GM12864 (cell line): ENCODE measurements at regions not wholly inside any gene's neighbourhood (a gene's known extent, or its start where the extent isn't known, plus 50 kb on each side); places are given as distances from the start of the nearest gene placed in this dataset.

ENCODE experiments used
- DNase-seq: peaks from one replicate; pipeline ENCODE4 v3.0.0-alpha.2; 2011; ENCODE audit warnings: low read depth
- H3K4me3 ChIP-seq: 2 replicates; pipeline ENCODE4 v1.5.1; 2011; ENCODE audit warnings: mild to moderate bottlenecking, low read depth, low read length, control low read depth
- TF ChIP-seq, protein P1 (sequence below): IDR thresholded peaks from 2 replicates; pipeline ENCODE4 v1.5.1; 2011; ENCODE audit warnings: low read depth, mild to moderate bottlenecking, moderate library complexity, low read length, control low read depth, inconsistent platforms; ENCODE audit errors: missing control alignments

DNA sequence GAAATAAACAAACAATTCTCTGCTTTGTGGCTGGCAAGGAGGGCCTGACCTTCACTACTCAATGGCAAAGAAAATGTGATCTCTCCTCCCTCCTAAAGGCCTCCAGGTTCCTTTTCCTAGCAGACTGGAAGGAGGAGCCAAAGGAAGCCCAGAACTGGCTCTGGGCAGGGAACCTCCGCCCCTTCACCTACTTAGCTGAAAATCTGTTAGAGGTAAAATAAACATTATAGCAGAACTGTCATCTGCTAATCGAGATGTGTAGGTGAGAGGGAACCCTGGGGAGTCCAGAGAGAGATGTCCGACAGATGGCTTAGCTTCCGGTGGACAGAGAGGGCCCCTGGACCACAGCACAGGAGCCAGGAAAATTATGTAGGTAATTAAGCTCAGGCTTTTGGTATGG lies 75.2 kb upstream of the KCNA3 start:
- DNase-seq: no peak
- TF ChIP-seq, protein P1, sequence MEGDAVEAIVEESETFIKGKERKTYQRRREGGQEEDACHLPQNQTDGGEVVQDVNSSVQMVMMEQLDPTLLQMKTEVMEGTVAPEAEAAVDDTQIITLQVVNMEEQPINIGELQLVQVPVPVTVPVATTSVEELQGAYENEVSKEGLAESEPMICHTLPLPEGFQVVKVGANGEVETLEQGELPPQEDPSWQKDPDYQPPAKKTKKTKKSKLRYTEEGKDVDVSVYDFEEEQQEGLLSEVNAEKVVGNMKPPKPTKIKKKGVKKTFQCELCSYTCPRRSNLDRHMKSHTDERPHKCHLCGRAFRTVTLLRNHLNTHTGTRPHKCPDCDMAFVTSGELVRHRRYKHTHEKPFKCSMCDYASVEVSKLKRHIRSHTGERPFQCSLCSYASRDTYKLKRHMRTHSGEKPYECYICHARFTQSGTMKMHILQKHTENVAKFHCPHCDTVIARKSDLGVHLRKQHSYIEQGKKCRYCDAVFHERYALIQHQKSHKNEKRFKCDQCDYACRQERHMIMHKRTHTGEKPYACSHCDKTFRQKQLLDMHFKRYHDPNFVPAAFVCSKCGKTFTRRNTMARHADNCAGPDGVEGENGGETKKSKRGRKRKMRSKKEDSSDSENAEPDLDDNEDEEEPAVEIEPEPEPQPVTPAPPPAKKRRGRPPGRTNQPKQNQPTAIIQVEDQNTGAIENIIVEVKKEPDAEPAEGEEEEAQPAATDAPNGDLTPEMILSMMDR: no peak
- no peak overlapping the region for H3K4me3 ChIP-seq

DNA sequence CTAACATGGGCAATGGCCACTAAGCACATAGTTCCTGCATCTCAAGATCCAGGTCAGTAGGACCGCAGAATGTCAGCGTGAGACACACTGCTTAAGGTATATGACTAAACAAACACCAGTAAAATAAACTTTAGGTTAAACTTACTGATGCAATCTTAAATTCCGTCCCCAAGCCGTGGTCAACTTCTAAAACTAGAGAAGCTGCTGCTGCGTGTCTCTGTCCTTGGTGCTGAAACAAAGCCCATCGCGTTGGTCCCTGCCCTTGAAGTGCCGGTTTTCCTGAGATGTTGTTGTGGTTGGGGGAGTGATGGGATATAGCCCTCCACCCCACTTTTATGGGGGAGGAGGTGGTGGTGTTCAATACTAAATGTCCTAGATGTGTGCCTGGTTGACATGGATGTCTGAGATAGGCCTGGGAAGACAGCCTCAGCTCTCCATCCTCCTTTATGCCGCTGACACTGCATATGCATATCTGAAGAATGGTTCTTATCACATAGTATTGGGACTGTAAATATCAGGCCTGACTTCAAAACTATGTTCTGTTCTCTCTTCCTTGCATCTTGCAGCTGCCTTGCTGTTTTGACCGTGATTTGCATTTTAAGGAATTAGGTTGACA lies 72.0 kb upstream of the KCNA3 start:
- TF ChIP-seq, protein P1: no peak
- H3K4me3 ChIP-seq: no peak overlapping the region
- no peak for DNase-seq

DNA sequence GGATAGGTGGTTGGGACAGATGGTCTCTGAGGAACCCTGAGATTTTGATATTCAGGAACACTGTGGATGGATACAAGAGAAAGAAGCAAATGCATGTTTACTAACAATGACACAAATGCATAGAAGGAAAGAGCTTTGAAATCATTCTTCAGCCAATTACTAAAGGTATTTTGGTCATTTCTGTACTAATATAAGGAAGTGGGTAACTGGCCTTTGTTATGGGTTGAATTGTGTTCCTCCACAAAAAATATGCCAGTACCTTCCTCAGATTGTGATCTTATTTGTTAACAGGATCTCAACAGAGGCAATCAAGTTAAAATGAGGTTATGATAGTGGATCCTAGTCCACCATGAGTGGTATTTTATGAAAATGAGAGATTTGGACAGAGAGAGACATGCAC lies 68.7 kb upstream of the KCNA3 start:
- TF ChIP-seq, protein P1: no peak
- DNase-seq: no peak
- no peak overlapping the region for H3K4me3 ChIP-seq

DNA sequence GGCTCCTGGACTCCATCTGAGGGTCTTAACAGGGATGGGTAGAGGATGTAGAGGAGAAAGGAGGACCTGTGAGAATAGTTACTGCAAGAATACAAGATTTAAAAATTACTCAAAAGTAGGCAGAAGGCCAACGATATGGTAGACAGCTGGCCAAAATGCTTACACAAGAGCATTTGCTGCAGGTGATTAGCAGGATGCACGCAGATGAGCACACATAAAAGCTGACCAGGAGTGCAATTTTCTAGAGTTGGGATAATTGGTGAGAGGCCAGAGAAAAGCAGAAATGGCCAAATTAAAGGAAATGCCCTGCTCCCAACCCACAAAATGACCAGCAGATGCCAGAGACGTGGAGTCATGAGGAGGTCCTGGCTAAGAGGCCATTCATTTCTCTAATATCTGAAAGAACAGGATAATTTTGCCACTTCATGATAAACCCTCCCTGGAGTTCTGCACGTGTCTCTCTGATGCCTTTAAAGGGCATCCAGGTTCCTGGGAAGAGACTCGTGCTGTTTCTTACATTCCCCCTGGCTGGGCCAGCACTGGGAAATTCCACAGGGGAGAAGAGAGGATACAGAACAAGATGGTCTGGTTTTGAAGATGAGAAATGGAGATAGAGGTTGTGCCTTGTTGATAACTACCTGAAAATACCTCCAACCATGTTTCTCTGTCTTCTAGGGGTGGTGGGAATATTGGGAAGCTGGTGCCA lies 62.3 kb upstream of the KCNA3 start:
- no peak for DNase-seq
- TF ChIP-seq, protein P1: no peak
- no peak overlapping the region for H3K4me3 ChIP-seq

DNA sequence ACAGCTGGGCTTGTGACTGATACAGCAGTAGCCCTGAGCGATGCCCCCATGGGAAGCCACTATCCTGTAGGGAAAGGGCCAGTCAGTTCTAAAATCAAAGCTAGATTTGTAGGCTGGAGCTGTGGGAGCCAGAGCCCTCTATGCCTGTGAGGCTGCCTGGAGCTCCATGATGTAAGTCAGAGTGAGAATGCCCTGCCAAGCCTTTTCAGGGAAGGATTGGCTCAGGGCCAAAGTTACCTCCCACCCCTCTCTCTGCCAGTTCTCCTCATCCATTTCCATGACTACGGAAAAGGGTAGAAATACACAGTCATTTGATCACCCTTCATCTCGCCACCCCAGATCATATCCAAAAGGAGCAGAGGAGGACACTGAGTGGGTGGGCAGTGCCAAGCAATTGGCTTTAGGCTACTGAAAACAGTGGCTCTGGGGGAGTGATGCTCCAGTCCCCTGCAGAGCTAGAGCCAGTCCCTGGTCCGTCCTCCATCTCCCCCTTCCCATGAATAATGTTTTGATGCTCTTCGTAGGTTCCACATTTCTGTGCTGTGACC lies 59.5 kb upstream of the KCNA3 start:
- DNase-seq: no peak
- no peak overlapping the region for H3K4me3 ChIP-seq
- TF ChIP-seq, protein P1: no peak

DNA sequence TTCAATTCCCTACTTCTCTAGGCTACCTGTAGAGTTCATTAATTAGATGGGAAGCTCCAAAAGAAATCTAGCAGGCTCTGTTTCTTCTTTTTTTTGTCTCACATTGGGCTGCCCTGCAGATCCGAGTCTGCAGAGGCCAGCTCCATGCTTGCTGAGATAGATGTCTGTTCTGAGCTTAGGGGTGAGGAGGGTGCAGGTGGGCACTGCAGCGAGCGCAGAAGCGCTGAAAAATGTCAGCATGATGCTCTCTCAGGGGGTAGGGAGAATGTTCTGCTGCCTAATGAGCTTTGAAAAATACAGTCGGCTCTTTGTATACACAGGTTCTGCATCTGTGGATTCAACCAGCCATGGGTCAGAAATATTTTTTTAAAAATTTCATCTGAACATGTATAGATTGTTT lies 56.8 kb upstream of the KCNA3 start:
- no peak overlapping the region for H3K4me3 ChIP-seq
- DNase-seq: no peak
- TF ChIP-seq, protein P1: no peak
